Fibroblast of the aortic adventitia (primary cell): ENCODE measurements at regions not wholly inside any gene's neighbourhood (a gene's known extent, or its start where the extent isn't known, plus 50 kb on each side); places are given as distances from the start of the nearest gene placed in this dataset.

Experiments used
- DNase-seq: peaks from one replicate; pipeline ENCODE4 v3.0.0-alpha.2; 2010; ENCODE audit warnings: low read depth
- H3K4me3 ChIP-seq: 2 replicates; pipeline ENCODE4 v1.5.1; 2011; ENCODE audit warnings: low read depth, mild to moderate bottlenecking, control low read depth, low read length, moderate library complexity
- CTCF ChIP-seq: IDR thresholded peaks from 2 replicates; pipeline ENCODE4 v1.5.1; 2011; ENCODE audit warnings: mild to moderate bottlenecking, low read length, control low read depth, inconsistent platforms; ENCODE audit not compliant: insufficient read depth

DNA sequence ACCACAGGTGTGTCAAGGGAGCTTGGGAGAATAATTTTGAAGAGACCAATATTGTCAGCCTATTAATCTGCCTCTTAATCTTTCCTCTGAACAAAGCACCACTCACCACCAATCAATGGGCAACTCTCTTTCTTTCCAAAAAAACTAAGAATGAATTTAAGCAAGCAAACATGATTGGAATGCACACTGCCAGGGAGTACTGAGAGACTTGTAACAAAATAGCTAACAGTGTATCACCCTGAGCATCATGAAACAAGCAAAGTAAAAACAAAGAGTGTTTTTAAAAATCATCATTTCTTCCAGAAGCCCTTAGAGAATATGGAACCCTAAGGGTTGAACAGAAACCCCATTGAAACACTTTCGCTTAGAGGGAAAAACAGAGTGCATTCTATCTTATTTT, 299.7 kb downstream of the DSEL start:
- DNase-seq = peak; percentile 35
- no peak for TF ChIP-seq CTCF
- H3K4me3 ChIP-seq = no peak overlapping the region

GRCh38 chr18:67215686-67216085, 300.8 kb downstream of the DSEL start:
- no peak for TF ChIP-seq CTCF
- no peak overlapping the region for H3K4me3 ChIP-seq
- no peak for DNase-seq

DNA sequence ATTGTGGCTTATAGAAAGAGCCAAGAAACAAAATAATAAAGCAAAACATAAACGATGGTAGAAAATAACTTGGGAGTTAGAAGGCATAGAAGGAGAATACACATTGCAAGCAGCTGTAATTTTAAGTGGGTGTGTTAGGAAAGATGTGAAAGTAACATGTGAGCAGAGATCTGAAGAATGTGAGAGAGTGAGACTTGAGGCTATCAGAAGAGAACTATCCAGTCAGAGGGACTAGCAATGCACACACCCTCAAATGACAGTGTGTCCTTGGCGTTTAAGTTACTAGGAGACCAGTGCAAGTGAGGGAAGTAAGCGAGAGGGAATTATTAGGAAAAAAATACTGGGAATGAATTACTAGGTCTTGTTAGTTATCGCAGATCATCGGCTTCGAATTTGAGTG, 304.9 kb downstream of the DSEL start:
- TF ChIP-seq CTCF = no peak
- H3K4me3 ChIP-seq = no peak overlapping the region
- no peak for DNase-seq

DNA sequence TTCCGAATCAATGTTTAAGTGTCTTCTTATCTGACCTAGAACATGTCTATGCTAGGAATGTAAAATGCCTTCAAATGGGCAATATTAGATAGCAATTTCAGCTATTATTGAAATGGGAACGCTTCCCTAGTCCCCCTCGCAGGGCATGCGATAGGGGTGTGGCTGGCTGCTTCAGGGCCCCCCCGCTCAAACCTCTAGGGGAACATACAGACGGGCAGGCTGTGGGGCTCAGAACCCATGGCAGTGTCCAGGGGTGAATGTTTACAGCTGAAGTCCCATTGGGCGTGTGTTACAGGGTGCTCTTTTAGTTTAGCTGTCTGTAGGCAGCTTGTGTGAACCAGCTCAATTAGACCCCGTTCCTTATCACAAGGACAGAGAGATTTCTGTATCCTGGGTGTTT, 315.9 kb downstream of the DSEL start:
- H3K4me3 ChIP-seq = no peak overlapping the region
- TF ChIP-seq CTCF = no peak
- no peak for DNase-seq

- H3K4me3 ChIP-seq = no peak overlapping the region
- peak; percentile 62 for TF ChIP-seq CTCF
- DNase-seq = peak; percentile 78
Measured at GRCh38 chr18:67199993-67200617, 316.4 kb downstream of the DSEL start.

DNA sequence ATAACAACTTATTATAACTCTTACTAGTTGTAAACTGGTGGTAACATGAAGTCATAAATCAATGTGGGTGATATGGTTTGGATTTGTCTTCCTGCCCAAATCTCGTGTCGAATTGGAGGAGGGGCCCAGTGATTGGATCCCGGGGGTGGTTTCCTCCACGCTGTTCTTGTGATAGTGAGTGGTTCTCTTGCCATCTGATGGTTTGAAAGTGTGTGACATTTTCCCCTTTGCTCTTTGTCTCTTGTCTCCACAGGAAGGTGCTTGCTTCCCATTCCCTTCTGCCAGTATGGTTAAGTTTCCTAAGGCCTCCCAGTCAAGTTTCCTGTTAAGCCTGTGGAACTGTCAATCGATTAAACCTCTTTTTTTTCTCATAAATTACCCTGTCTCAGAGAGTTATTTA, 321.6 kb downstream of the DSEL start:
- no peak for DNase-seq
- H3K4me3 ChIP-seq = no peak overlapping the region
- TF ChIP-seq CTCF = no peak

DNA sequence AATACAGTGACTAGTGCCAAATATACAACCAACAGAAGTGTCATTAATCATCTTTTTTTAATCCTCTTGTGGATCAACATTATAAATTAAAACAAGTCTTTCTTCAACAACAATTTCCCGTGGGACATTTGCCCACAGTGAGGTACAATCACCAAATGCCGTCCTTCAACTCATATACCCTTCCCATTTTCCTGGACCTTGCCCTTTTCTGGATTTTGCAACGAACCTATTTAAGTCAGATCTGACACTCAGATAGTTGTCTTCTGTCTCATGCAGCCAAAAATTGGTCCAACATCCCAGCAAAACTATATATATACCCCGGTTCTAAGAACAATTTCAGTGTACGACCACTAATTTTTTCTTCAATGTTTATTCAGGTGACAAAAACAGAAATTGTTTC, 324.0 kb downstream of the DSEL start:
- no peak overlapping the region for H3K4me3 ChIP-seq
- no peak for DNase-seq
- TF ChIP-seq CTCF = no peak
